ENCODE measurements at regions not wholly inside any gene's neighbourhood (a gene's known extent, or its start where the extent isn't known, plus 50 kb on each side); places are given as distances from the start of the nearest gene placed in this dataset.

DNA sequence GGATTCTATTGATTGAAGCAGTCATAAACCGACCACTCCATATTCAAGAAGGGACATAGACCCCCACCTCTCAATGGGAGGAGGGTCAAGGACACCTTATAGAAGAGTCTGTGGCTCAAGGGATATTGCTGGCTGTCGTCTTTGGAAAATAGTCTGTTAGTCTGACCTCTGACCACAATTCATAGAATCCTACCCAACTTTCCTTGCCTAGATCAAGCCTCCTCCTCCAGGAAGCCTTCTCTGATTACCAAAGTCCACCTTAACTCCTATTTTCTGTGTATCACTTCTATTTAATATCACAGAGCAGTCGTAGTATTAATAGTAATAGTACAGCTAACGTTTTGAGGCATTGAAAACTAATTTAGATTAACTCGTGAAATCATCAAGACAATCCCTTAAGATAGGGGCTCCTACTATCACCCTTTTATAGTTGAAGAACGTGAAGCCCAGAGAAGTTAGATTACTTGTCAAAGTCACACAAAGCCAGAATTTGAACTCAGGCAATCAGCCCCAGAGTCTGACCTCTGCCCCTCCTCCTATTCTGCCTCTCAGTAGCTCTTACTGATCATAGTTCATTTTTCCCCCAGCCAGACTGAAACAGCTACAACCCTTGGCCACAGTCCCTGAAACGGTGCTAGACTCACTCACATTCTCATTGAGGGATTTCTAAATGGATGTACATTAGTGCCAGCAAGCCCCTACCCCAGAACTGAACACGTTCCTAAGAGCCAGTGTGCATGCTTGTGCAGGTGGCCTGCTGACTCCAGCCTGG is 636.6 kb downstream of the MID1IP1 start:
- TF ChIP-seq EP300 (IDR thresholded peaks at IDR 0.05), result no peak
- TF ChIP-seq, protein P1, sequence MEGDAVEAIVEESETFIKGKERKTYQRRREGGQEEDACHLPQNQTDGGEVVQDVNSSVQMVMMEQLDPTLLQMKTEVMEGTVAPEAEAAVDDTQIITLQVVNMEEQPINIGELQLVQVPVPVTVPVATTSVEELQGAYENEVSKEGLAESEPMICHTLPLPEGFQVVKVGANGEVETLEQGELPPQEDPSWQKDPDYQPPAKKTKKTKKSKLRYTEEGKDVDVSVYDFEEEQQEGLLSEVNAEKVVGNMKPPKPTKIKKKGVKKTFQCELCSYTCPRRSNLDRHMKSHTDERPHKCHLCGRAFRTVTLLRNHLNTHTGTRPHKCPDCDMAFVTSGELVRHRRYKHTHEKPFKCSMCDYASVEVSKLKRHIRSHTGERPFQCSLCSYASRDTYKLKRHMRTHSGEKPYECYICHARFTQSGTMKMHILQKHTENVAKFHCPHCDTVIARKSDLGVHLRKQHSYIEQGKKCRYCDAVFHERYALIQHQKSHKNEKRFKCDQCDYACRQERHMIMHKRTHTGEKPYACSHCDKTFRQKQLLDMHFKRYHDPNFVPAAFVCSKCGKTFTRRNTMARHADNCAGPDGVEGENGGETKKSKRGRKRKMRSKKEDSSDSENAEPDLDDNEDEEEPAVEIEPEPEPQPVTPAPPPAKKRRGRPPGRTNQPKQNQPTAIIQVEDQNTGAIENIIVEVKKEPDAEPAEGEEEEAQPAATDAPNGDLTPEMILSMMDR (IDR thresholded peaks at IDR 0.05), result no peak
- TF ChIP-seq POLR2A (IDR thresholded peaks at IDR 0.05), result no peak
- Histone ChIP-seq H3K27ac (no peak overlapping the region), H3K4me1 (ENCODE audit: insufficient read depth) (peaks cover 2% of the 10 kb centered on the region), H3K9me3 (no peaks in the 10 kb centered on the region), H3K36me3 (no peaks in the 10 kb centered on the region), H3K27me3 (no peaks in the 10 kb centered on the region), H3K4me3 (no peak overlapping the region)
- intact Hi-C loops (cut with DNase I), result no loop called here
- no peak for DNase-seq
- 62 to 71% (median 71%) methylated on average over 8 of the region's 8 CpGs for WGBS, 3 donors

DNA sequence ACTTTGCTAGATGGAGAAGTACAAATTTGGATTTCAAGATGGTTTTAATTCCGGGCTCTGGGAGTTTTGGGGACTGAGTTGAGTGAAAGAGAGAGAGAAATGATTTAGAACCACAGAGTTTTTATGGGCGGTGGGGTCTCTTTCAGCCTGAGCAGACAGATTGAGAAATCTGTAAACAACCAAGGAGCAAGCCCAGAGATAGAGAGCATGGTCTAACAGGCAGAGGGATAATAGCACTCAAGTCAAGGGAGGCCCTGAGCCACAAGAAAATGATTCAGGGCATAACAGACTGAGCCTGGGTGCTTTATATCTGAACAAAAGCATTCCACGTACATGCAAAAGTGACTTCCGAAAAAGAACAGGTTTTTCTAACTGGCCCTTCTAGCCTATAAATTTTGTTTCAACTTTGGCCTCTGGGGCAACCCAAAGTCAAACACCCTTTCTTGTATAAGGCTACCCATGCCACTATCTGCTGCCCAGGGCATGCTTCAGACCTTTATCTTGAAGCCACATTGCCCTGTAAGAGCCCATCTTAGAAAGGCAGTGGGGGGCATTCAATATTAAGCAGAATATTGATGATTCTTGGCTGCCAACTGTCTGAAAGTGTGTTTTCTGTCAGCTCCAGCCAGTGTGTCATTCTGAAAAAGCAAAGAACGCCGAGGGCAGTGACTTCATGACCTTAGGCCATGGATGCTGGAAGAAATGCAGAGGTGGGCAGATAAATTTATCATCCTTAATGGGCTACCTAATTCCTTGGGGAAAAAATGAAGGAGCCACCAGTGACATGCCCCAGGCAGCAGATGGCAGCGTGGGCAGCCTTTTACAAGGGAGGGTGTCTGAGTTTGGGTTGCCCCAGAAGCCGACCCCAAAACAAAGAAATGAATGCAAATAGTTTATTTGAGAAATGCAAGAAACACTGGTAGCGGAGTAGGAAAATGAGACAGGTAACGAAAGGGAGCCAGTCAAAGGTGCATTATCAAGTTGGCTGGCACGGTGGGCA is 637.6 kb downstream of the MID1IP1 start:
- Histone ChIP-seq H3K27me3 (no peaks in the 10 kb centered on the region), H3K27ac (no peak overlapping the region), H3K4me3 (no peak overlapping the region), H3K4me1 (ENCODE audit: insufficient read depth) (peaks cover 2% of the 10 kb centered on the region), H3K9me3 (no peaks in the 10 kb centered on the region), H3K36me3 (no peaks in the 10 kb centered on the region)
- 72 to 75% (median 75%) methylated on average over 11 of the region's 11 CpGs for WGBS, 3 donors
- intact Hi-C loops (cut with DNase I), result no loop called here
- no peak for DNase-seq
- TF ChIP-seq, protein P1 (IDR thresholded peaks at IDR 0.05), result no peak
- no peak for TF ChIP-seq EP300 (IDR thresholded peaks at IDR 0.05)
- TF ChIP-seq POLR2A (IDR thresholded peaks at IDR 0.05), result no peak

DNA sequence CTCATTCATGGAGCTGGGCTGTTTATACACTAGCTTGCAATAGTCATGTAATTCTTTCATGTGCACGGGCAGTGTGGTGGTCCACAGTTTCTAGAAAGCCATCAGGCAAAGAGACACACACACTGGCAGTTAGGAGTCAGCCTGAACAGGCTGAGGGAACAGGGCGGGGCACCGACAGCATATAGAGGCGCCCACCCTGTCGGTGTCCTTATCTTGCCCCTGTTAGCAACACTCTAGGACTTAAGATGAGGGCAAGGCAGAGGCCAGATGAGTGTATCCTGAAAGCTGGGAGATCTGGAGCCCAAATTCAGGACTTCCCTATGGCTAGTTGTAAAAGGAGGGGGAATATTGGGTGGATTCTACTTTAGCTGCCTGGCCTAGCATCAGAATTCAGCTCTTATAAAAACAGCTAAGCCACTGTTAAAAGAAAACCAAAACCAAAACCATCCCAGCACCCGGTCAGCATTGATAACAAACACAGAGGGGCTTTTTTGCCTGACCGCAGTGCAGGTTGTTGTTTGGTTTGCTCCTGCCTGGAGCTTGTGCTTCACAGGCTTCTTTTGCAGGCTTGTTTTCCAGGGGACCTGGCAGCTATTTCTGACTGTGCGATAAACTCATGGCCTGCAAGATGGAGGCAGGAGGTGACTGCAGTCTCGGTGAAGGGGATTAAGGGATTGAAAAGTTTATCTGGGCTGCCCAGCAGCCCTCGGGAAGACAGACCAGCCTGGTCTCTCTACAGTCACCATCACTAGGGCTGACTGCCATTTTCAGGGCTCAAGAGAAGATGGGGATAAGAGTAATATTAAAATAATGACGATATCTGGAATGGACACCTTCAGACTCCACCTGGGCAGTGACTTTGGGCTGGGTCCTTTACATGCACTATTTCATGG is 638.9 kb downstream of the MID1IP1 start:
- no peak for DNase-seq
- Histone ChIP-seq H3K9me3 (no peaks in the 10 kb centered on the region), H3K36me3 (no peaks in the 10 kb centered on the region), H3K4me3 (no peak overlapping the region), H3K4me1 (ENCODE audit: insufficient read depth) (peaks cover 2% of the 10 kb centered on the region), H3K27ac (peak overlapping the region in 1 of 2 donors; percentile 67), H3K27me3 (no peaks in the 10 kb centered on the region)
- intact Hi-C loops (cut with DNase I), result no loop called here
- WGBS, 3 donors, result 49 to 64% (median 59%) methylated on average over 11 of the region's 11 CpGs
- no peak for TF ChIP-seq EP300 (IDR thresholded peaks at IDR 0.05)
- TF ChIP-seq POLR2A (IDR thresholded peaks at IDR 0.05), result no peak
- TF ChIP-seq, protein P1 (IDR thresholded peaks at IDR 0.05), result no peak

DNA sequence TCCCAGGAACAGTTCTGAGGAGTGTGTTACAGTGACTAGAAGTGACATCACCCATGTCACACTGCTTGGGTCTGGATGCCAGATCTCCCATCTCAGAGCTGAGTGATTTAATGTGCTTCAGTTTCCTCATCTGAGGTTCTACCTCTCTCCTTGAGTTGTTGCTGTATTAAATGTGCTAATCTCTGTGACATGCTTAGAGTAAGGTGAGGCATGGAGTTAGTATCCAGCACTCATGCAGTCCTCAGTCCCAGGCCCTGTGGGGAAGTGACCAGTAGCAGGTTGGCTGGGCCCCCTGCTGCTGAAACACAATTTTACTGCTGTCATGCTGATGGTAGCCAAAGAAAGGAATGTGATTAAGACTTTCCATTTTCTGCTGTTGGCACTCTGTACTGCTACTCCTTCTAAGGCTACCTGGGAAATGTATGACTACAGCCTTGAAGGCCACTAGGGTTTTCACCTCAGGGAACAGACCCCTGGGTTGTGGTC is 639.6 kb downstream of the MID1IP1 start:
- Histone ChIP-seq H3K27ac (peak overlapping the region in 1 of 2 donors; percentile 67), H3K4me3 (no peak overlapping the region), H3K4me1 (ENCODE audit: insufficient read depth) (peaks cover 2% of the 10 kb centered on the region), H3K9me3 (no peaks in the 10 kb centered on the region), H3K36me3 (no peaks in the 10 kb centered on the region), H3K27me3 (no peaks in the 10 kb centered on the region)
- DNase-seq, result no peak
- intact Hi-C loops (cut with DNase I), result no loop called here
- TF ChIP-seq POLR2A (IDR thresholded peaks at IDR 0.05) (no peak), EP300 (IDR thresholded peaks at IDR 0.05) (no peak)
- TF ChIP-seq, protein P1 (IDR thresholded peaks at IDR 0.05), result no peak

Measured in ovary (tissue), 7 donors.